T-helper 2 cell treated with Interferon-gamma antibody and Interleukin-4, amounts not matched to agents 100 ng/mL and 5 ng/mL, for 36 hours (primary cell): ENCODE measurements at regions not wholly inside any gene's neighbourhood (a gene's known extent, or its start where the extent isn't known, plus 50 kb on each side); places are given as distances from the start of the nearest gene placed in this dataset.

Experiments
- intact Hi-C: fragments of 100-400 bp; cut with micrococcal nuclease; formaldehyde crosslinking; loops from one replicate; pipeline ENCODE4 v1.15.1; 2023

- intact Hi-C loops, result no loop called here
These were observed 326.2 kb downstream of the UQCRFS1 start for GRCh38 chr19:28886708-28887107.

- intact Hi-C loops, result no loop called here
These were observed 327.0 kb downstream of the UQCRFS1 start for GRCh38 chr19:28885965-28886364.

- intact Hi-C loops, result no loop called here
These were observed 328.0 kb downstream of the UQCRFS1 start for GRCh38 chr19:28884786-28885476.

GRCh38 chr19:28883241-28883693 is 329.7 kb downstream of the UQCRFS1 start:
- intact Hi-C loops, result no loop called here

GRCh38 chr19:28882818-28883217 is 330.1 kb downstream of the UQCRFS1 start:
- intact Hi-C loops, result no loop called here

GRCh38 chr19:28881616-28882015 is 331.3 kb downstream of the UQCRFS1 start:
- intact Hi-C loops, result no loop called here

GRCh38 chr19:28880735-28881401 is 332.1 kb downstream of the UQCRFS1 start:
- intact Hi-C loops, result no loop called here

- intact Hi-C loops, result loop anchor here (1.0 kb wide), 1 partner anchor 142 kb away; no protein-coding TSS in a partner anchor
These were observed 333.9 kb downstream of the UQCRFS1 start for GRCh38 chr19:28878862-28879566.

GRCh38 chr19:28876609-28877123 is 336.3 kb downstream of the UQCRFS1 start:
- intact Hi-C loops, result no loop called here

- intact Hi-C loops, result no loop called here
These were observed 338.2 kb downstream of the UQCRFS1 start for GRCh38 chr19:28874742-28875141.

GRCh38 chr19:28873301-28873700 is 339.6 kb downstream of the UQCRFS1 start:
- intact Hi-C loops, result no loop called here

- intact Hi-C loops, result no loop called here
These were observed 341.7 kb downstream of the UQCRFS1 start for GRCh38 chr19:28871099-28871725.

GRCh38 chr19:28869459-28869858 is 343.5 kb downstream of the UQCRFS1 start:
- intact Hi-C loops, result no loop called here

- intact Hi-C loops, result no loop called here
These were observed 344.1 kb downstream of the UQCRFS1 start for GRCh38 chr19:28868836-28869235.

- intact Hi-C loops, result no loop called here
These were observed 345.0 kb downstream of the UQCRFS1 start for GRCh38 chr19:28867978-28868377.

GRCh38 chr19:28864577-28865042 is 348.3 kb downstream of the UQCRFS1 start:
- intact Hi-C loops, result no loop called here

GRCh38 chr19:28864024-28864503 is 348.9 kb downstream of the UQCRFS1 start:
- intact Hi-C loops, result no loop called here

GRCh38 chr19:28862238-28862637 is 350.7 kb downstream of the UQCRFS1 start:
- intact Hi-C loops, result no loop called here

GRCh38 chr19:28859811-28860210 is 353.1 kb downstream of the UQCRFS1 start:
- intact Hi-C loops, result no loop called here

- intact Hi-C loops, result no loop called here
These were observed 354.0 kb downstream of the UQCRFS1 start for GRCh38 chr19:28858933-28859332.

GRCh38 chr19:28857967-28858366 is 355.0 kb downstream of the UQCRFS1 start:
- intact Hi-C loops, result no loop called here
